ENCODE measurements at regions not wholly inside any gene's neighbourhood (a gene's known extent, or its start where the extent isn't known, plus 50 kb on each side); places are given as distances from the start of the nearest gene placed in this dataset.
"Not testable (repeated sequence)": the region's sequence is repeated elsewhere in the genome, so short reads cannot be mapped to it uniquely, and the experiment has no call there.

DNA sequence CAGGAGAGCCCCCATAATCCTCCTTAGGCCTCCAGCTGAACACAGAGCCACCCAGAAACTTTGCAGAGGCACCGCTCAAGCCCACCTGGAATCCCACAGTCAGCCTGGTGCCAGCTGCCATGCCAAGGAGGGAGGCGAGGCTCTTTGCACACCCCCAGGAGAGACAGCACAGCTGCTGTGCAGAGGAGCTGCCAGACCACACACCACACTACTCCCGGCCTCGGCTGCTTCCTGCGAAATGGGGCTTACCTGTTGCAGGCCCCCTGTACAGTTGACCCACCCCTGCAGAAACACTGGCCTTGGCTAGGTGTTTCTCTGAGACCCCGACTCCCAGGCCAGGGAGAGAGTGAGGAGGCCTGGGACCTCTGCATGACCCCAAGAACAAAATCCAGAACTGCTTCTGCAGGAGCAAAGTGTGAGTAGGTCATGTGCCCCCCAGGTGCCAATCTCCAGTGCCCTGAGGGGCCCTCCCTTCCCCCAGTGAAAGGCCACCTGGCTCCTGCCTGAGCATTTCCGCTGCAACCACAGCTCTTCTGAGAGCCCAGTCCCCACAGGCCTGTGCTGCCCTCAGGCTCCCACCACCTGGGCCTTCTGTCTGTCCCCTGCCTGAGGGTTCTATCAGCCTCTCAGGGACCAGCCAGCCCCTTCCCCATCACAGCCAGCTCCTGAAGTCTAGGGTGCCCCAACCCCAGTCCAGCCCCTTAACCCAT lies 580.4 kb downstream of the UQCRFS1 start:
- no peak for DNase-seq (ENCODE audit: low read depth)

DNA sequence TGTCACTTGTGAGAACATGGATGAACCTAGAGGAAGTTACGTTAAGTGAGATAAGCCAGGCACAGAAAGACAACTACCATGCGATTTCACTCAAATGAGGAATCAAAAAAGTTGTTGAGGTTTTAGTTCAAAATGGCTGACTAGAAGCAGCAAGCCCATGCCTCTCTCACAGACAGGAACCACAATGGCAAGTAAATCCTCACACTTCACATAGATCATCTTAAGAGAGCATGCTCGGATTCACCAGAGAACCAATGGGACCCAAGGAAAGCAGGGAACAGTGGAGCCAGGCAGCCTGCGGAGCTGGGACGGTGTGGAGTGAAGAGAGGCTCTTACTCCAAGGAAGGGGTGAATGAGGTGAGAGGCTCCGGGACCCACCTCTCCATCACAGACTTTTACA lies 581.0 kb downstream of the UQCRFS1 start:
- no peak for DNase-seq (ENCODE audit: low read depth)

DNA sequence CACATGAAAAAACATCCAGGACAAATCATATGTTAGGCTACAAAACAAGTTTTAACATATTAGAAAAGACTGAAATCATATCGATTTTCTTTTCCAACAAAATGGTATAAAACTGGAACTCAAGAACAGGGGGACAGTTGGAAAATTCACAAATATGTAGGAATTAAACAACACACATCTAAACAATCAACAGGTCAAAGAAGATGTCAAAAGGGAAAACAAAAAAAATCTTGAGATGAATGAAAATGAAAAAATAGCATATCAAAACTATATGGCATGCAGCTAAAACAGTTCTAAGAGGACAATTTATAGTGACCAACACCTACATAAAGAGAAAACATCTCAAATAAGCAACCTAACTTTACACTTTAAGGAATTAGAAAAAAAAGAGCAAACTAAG lies 585.3 kb downstream of the UQCRFS1 start:
- no peak for DNase-seq (ENCODE audit: low read depth)

DNA sequence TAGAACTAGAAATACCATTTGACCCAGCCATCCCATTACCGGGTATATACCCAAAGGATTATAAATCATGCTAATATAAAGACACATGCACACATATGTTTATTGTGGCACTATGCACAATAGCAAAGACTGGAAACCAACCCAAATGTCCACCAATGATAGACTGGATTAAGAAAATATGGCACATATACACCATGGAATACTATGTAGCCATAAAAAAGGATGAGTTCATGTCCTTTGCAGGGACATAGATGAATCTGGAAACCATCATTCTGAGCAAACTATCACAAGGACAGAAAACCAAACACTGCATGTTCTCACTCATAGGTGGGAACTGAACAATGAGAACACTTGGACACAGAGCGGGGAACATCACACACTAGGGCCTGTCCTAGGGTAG lies 586.5 kb downstream of the UQCRFS1 start:
- not testable (repeated sequence) for DNase-seq (ENCODE audit: low read depth)

DNA sequence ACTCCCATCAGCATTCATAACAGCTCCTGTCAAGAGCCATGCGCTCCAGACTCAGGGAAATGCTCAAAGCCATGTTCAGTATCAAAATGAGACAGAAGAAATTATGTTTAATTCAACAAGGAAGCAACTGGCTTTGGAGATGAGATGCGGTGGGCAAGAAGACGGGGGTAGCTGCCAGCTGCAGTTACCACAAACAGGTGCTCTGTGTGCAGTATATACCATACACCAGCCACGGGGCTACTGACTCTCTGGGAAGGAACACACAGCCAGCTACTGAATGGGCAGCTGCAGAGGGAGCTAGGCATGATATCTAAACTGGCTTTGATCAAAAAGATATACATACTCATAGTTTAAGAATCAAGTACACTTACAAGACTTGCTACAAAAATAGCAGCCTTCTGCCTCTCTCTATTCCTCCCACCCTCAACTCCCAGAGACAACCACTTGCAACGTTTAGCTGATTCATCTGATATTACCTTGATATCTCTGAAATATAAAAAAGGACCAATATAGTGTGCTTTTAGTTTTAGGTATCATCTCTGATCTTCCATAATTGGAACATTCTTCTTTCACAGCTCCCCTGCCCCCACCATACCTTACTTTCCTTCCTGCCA lies 593.0 kb downstream of the UQCRFS1 start:
- no peak for DNase-seq (ENCODE audit: low read depth)

DNA sequence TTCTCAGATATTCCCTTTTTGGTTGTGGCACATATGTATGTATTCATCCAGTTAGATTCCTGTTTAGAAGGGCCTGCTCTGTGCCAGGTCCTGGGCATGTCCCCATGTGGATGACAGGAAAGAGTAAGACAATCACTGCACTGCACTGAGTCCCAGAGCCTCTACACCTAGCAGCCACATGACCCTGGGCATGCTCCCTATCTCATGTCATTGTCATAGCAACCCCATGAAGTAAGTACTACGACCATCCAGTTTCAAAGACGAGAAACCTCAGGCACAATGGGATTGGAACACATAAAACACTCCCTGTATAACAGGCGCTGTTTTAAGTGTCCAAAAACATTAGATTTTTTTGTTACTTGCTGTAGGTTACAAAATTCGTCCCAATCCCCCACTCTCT lies 594.4 kb downstream of the UQCRFS1 start:
- DNase-seq (ENCODE audit: low read depth), result no peak

DNA sequence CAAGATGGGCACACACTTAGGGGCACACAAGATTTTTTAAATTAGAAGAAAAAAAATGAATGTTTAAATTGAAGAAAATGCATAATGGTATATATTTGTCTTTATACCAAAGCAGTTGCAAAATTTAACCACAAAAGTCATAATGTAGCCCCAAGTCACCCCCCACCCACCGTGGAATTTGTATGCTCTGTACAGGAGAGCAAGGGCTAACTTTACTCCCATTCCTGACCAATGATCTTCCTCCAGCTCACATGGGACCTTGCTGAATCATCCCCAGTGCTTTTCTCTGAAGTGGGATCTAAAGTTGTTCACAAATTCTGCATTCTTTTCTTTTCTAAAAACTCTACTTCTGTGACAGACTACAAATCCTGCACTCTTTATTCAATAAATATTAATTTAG lies 597.0 kb downstream of the UQCRFS1 start:
- no peak for DNase-seq (ENCODE audit: low read depth)

DNA sequence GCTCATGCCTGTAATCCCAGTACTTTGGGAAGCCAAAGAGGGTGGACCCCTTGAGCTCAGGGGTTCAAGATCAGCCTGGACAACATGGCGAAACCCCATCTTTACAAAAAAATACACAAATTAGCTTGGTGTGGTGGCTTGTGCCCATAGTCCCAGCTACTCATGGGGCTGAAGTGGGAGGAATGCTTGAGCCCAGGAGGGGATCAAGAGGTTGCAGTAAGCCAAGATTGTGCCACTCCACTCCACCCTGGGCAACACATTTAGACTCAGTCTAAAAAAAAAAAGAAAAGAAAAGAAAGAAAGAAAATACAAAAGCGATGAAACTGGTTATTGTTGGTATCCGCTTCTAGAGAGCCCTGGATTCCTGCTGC lies 597.4 kb downstream of the UQCRFS1 start:
- DNase-seq (ENCODE audit: low read depth), result no peak

DNA sequence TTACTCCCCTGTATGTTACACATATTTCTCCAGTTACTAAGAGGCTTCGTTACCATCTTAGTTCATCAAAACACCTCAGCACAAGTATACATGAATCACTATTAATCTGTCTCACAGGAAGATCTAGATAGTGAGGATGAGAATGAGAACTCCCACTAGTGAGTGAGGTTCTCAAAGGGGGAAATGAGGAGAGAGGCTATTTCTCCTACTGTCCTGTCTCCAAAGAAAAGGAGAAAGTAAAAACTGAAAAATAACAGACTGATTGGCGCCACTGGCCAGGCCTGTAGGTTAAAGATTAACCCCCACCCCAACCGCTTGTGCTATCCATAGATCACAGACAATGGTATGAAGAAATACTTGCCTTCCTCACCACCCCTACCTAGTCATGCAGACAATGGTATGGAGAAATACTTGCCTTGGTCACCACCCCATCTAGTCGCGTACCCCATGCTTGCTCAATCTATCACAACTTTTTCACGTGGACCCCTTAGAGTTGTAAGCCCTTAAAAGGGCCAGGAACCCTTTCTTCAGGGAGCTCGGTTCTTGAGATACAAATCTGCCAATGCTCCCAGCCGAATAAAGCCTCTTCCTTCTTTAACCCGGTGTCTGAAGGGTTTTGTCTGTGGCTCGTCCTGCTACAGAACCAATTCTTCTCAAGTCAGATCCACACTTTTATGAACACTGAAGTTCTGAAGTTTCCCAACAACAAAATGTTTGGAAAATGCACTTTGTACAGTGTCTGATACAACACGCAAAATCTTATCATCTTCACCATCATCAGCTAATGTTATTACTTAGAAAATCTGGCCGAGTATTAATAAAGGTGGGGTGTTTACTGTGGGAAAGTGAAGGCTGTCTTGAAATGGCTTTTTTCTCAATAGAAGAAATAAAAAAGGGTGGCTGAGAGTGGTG lies 598.1 kb downstream of the UQCRFS1 start:
- no peak for DNase-seq (ENCODE audit: low read depth)

DNA sequence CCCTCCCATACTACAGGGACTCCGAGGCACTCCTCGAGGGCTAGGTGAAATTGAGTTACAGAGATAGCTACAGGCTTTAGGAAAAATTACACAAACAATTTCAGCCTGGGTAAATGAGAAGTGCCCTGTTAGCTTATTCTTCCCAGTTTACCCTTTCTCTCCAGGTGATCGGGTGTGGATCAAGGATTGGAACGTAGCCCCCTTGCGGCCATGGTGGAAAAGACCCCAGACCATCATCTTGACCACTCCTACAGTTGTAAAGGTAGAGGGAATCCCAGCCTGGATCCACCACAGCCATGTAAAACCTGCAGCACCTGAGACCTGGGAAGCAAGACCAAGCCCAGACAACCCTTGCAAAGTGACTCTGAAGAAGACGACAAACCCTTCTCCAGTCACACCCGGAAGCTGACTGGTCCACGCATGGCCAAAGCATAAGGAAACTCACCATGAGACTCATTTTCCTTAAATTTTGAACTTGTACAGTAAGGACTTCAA lies 600.6 kb downstream of the UQCRFS1 start:
- no peak for DNase-seq (ENCODE audit: low read depth)

DNA sequence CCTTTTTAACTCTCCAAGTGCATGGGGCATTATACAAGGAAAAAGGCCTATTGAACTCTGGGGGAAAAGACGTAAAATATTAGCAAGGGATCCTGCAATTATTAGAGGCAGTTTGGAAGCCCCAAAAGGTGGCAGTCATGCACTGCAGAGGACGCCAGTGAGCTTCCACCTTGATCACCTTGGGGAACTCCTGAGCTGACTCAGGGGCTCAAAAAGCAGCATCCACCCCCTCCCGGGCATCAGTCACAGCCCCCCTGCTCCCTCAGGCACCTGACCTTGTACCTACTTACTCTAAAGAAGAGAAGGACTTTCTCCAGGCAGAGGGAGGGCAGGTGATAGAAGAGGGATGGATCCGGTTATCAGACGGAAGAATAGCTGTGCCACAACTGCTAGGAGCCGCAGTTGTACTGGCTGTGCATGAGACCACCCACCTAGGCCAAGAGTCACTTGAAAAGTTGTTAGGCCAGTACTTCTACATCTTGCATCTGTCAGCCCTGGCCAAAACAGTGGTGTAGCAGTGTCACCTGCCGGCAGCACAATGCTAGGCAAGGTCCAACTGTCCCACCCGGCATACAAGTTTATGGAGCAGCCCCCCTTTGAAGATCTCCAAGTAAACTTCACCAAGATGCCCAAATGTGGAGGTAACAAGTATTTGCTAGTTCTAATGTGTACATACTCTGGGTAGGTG lies 601.6 kb downstream of the UQCRFS1 start:
- DNase-seq (ENCODE audit: low read depth), result not testable (repeated sequence)

DNA sequence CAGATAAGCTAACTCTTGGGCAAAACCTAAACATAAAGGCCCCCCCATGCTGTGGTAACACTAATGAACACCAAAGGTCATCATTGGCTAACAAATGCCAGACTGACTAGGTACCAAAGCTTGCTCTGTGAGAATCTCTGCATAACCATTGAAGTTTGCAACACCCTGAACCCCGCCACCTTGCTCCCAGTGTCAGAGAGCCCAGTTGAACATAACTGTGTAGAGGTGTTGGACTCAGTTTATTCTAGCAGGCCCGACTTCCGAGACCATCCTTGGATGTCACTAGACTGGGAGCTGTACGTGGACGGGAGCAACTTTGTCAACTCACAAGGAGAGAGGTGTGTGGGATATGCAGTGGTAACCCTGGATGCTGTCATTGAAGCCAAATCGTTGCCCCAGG lies 602.2 kb downstream of the UQCRFS1 start:
- no peak for DNase-seq (ENCODE audit: low read depth)

DNA sequence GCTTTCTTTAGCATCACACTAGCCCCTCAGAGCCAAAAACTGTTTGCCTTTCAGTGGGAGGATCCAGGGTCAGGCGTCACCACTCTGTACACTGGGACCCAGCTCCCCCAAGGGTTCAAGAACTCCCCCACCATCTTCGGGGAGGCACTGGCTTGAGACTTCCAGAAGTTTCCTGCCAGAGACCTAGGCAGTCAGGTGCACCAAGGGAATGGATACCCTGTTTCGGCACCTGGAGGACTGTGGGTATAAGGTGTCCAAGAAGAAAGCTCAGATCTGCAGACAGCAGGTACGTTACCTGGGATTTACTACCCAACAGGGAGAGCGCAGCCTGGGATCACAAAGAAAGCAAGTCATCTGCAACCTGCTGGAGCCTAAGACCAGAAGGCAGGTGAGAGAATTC lies 603.0 kb downstream of the UQCRFS1 start:
- DNase-seq (ENCODE audit: low read depth), result no peak

DNA sequence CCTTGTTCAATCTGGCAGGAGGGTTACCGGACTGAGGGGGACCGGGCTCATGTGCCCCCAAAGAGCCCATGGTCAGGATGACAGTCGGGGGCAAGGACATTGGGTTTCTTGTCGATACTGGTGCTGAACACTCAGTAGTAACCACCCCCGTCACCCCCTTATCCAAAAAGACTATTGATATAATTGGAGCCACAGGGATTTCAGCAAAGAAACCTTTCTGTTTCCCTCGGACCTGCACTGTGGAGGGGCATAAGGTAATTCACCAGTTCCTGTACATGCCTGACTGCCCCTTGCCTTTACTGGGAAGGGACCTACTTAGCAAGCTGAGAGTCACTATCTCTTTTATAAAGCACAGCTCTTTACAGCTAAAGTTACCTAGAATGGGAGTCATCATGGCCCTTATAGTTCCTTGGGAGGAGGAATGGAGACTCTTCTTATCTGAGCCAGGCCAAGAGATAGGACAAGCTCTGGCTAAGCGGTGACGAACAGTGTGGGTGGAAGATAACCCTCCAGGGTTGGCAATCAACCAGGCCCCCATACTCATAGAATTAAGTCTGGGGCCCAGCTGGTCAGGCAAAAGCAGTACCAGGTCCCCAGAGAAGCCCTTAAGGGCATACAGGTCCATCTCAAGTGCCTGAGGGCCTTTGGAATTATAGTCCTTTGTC lies 603.7 kb downstream of the UQCRFS1 start:
- no peak for DNase-seq (ENCODE audit: low read depth)

DNA sequence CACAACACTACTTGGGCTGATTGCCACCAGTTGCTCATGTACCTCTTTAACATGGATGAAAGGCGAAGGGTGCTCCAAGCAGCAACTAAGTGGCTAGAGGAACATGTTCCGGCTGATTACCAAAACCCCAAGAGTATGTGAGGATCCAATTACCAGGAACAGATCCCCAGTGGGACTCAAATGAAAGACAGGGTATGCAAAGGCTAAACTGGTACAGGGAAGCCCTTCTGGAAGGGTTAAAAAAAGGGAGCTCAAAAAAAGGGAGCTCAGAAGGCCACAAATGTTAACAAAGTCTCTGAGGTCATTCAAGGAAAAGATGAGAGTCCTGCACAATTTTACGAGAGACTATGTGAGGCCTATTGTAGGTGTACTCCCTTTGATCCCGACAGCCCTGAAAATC lies 604.7 kb downstream of the UQCRFS1 start:
- DNase-seq (ENCODE audit: low read depth), result no peak

DNA sequence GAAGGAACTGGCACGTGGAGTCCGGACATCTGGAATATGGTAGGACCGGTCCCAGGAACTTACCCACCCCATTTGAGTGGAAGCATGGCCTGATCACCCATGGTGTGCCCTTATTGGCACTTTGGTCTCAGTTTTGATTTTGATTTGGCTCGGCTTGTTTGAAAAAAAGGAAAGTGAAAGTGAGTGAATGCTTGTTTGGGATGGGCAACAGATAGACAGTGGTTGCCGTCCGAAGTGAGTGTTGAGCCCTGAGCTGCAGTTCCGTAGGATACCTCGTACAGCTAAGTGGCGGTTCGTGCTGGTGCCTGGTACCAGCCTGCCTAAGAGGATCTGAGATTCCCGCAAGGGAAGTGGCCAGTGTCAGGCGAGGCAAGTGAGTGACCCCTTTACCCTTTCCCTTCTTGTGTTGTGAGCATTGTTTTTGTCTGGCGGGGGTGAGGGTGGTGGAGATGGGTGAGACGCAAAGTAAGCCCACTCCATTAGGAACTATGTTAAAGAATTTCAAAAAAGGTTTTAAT lies 605.8 kb downstream of the UQCRFS1 start:
- DNase-seq (ENCODE audit: low read depth), result no peak

DNA sequence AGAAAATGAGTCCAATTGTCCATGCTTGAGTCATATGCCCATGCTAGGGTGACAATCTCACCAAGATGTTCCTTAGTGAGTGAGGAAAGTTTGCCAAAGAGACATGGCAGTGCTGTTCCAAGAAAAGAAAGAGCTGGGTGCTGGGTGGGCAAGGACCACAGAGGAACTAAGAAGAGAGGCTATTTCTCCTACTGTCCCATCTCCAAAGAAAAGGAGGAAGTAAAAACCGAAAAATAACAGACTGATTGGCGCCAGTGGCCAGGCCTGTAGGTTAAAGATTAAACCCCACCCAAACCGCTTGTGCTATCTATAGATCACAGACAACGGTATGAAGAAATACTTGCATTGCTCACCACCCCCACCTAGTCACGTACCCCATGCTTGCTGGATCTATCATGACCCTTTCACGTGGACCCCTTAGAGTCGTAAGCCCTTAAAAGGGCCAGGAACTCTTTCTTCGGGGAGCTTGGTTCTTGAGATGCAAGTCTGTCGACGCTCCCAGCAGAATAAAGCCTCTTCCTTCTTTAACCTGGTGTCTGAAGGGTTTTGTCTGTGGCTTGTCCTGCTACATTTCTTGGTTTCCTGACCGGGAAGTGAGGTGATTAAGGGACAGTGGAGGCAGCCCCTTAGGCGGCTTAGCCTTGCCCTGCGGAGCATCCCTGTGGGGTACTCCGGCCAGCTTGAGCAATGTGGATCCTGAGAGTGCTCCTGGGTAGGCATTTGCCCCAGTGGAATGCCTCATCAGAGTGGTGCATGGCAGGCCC lies 606.5 kb downstream of the UQCRFS1 start:
- DNase-seq (ENCODE audit: low read depth), result no peak

DNA sequence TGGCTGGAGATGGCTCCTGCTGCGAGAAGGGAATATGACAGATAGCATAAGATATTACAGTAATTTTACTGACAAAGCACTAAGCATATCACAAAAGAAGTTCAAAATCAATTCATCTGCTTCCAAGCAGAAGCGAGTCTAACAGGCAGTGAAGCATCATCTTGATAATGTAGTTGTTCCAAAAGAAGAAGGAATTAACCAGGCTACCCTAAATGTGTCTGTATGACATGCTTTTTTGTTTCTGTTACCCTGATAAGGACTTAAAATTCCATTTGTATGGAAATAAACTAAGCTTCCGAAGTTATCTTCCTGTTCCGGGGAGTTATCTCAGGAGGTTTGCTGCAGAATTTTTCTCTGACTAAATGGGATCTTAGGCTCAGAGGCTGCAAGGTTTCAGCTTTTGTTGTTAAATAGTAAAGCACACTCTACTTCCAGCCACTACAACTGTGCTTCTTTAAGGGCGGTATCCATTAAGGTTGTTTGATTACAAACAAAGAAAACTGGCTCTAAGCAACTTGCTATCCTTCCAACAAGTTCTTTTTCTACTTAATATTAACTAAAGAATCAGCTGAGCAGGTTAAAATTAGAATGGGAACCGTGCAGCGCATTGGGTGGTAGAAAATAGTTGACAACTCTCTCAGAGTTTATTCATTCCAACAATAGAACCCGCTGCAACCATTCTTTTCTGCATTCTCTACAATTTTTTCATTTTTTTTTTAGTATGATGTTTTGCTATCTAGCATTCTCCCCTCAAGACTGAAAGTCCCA lies 607.3 kb downstream of the UQCRFS1 start:
- no peak for DNase-seq (ENCODE audit: low read depth)

DNA sequence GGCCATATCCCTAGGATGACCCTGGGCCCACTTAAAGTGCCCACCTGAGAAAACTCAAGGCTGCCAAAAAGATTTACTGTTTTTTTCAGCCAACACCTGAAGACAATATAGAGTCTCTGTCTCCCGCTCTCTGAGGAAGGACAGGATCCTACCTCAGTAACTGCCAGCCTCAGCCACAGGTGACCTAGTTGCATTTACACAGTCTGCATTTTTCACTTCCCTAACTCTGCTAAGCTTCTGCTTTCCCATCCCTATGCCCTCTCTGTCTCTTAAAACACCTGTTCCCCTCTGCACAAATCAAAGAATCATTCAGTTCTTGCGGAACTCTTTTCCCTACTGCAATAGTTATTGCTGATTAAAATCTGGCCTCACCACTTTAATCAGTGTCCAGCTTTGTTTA lies 609.5 kb downstream of the UQCRFS1 start:
- no peak for DNase-seq (ENCODE audit: low read depth)

Measured in fibroblast of gingiva (primary cell).